HG03135 (cell line): ENCODE measurements at regions not wholly inside any gene's neighbourhood (a gene's known extent, or its start where the extent isn't known, plus 50 kb on each side); places are given as distances from the start of the nearest gene placed in this dataset.

Experiments used
- ATAC-seq: cut with Tn5 transposase; IDR thresholded peaks from one replicate; pipeline ENCODE4 v1.9.1; 2021; ENCODE audit warnings: mild to moderate bottlenecking, moderate library complexity; ENCODE audit not compliant: unreplicated experiment

GRCh38 chr6:113805173-113805790 is 51.9 kb upstream of the MARCKS start:
- ATAC-seq = peak; percentile 88

DNA sequence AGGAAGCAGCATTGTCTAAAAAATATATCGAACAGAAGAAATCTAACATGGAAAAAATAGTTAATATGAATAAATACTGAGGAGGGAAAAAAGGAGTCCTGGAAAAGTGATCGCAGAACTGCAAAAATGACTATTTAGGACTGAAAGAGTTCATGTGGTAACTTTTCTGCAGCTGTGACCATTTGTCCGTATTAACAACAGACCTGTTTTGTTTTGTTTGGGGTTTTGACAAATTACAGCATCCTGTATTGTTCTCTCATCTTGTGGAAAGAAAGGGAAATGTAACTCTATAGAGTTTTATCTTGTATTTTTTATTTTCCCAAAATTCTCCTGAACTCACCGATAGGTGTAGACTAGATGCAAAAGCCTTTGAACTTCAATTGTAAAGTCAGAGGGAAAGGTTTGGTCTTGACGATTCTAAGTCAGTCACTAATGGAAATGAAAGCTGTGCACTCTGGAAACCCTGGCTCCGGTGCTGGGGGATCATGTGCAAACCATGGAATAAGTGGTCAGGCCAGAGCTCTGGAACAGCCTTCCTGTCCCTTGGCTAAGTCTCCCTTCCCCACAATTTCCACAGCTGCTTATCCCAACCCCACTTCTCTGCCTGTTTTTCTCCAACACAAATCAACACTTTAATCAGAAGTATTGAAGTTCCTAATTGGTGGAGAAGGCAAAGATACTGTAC is 51.2 kb upstream of the MARCKS start:
- ATAC-seq = no peak
